ENCODE measurements at regions not wholly inside any gene's neighbourhood (a gene's known extent, or its start where the extent isn't known, plus 50 kb on each side); places are given as distances from the start of the nearest gene placed in this dataset.

DNA sequence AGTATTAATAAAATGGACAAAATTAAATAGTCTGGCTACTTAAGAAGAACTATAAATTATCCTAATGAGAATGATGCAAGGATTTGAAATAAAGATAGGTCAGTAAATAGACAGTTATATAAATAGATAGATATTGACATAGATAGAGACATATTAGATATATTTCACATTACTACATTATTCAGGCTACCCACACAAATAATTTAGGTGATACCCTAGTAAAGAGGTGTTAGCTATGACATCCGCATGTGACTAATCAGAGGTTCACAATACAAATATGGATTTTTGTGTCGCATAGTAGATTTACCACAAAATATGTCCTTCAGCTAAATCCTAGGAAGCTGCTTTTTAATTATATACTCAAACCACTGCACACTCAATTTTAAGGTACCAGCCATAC is 729.0 kb upstream of the ANO3 start:
- Histone ChIP-seq H3K36me3 (ENCODE audit: control insufficient read depth in 4 of 4, insufficient read depth in 4 of 4, low read length in 3 of 4) (no peaks in the 10 kb centered on the region), H3K4me1 (ENCODE audit: control extremely low read depth in 1 of 4, control insufficient read depth in 4 of 4, insufficient read depth in 4 of 4, low read length in 3 of 4) (no peaks in the 10 kb centered on the region), H3K9me3 (ENCODE audit: control extremely low read depth in 1 of 5, control insufficient read depth in 4 of 5, insufficient read depth in 2 of 5, low read depth in 1 of 5, low read length in 4 of 5) (no peaks in the 10 kb centered on the region), H3K27me3 (replicated peaks in 2 of 5; ENCODE audit: control insufficient read depth in 4 of 5, insufficient read depth in 5 of 5, low read length in 4 of 5) (no peaks in the 10 kb centered on the region), H3K27ac (ENCODE audit: insufficient read depth in 1 of 2, low read depth in 1 of 2, low read length in 2 of 2, poor library complexity in 1 of 2, severe bottlenecking in 2 of 2) (no peak overlapping the region), H3K4me3 (ENCODE audit: control insufficient read depth in 1 of 7, extremely low read depth in 1 of 7, insufficient read depth in 4 of 7, low read depth in 2 of 7, low read length in 6 of 7) (no peak overlapping the region)
- CTCF ChIA-PET: no interaction called here
- POLR2A ChIA-PET: no interaction called here
- WGBS (ENCODE audit: insufficient coverage): 100% methylated on average over 2 of the region's 2 CpGs
- no peak for DNase-seq

DNA sequence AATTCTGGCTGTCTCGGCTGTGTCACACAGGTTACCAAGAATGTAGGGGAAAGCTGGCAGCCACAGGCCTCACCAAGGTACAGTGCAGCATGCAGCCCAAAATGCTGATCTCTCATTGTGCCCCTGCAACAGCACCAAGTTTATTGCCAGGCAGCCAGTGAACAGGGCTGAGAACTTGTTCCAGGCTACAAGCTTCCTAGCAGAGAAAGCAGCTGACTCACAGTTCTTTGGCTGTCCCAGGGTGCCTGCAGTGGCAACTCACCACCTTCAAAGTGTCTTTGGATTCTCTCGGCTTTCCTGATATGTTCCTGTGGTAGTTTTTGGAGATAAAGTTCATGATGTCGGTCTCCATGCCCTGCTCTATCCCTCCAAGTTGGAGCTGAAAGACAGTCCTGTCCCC is 719.1 kb upstream of the ANO3 start:
- no peak overlapping the region for H3K4me3 ChIP-seq (ENCODE audit: control insufficient read depth in 1 of 7, extremely low read depth in 1 of 7, insufficient read depth in 4 of 7, low read depth in 2 of 7, low read length in 6 of 7)
- no peaks in the 10 kb centered on the region for H3K36me3 ChIP-seq (ENCODE audit: control insufficient read depth in 4 of 4, insufficient read depth in 4 of 4, low read length in 3 of 4)
- 100% methylated on average over 1 of the region's 3 CpGs for WGBS (ENCODE audit: insufficient coverage)
- CTCF ChIA-PET: no interaction called here
- H3K27ac ChIP-seq (ENCODE audit: insufficient read depth in 1 of 2, low read depth in 1 of 2, low read length in 2 of 2, poor library complexity in 1 of 2, severe bottlenecking in 2 of 2): no peak overlapping the region
- no peaks in the 10 kb centered on the region for H3K4me1 ChIP-seq (ENCODE audit: control extremely low read depth in 1 of 4, control insufficient read depth in 4 of 4, insufficient read depth in 4 of 4, low read length in 3 of 4)
- H3K9me3 ChIP-seq (ENCODE audit: control extremely low read depth in 1 of 5, control insufficient read depth in 4 of 5, insufficient read depth in 2 of 5, low read depth in 1 of 5, low read length in 4 of 5): no peaks in the 10 kb centered on the region
- H3K27me3 ChIP-seq (replicated peaks in 2 of 5; ENCODE audit: control insufficient read depth in 4 of 5, insufficient read depth in 5 of 5, low read length in 4 of 5): no peaks in the 10 kb centered on the region
- DNase-seq: no peak
- POLR2A ChIA-PET: no interaction called here

DNA sequence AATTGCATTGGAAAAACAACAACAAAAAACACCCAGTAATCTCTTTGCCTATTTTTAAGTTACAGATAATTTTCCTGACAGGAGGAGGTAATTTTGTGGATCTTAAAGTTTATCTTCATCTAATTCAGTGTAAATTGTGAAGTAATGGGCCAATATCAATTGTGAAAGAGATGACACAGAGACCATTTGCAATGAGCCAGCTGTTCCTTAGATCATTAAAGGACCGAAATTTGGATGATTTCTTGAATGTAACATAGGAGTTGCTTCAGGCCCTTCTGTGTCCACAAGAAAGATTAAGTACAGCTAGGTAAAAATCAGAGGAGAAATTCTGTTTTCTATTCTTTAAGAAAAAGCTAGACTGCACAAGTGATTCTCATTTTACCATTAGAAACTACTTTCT is 718.5 kb upstream of the ANO3 start:
- ChIA-PET CTCF (no interaction called here), POLR2A (no interaction called here)
- DNase-seq: no peak
- Histone ChIP-seq H3K9me3 (ENCODE audit: control extremely low read depth in 1 of 5, control insufficient read depth in 4 of 5, insufficient read depth in 2 of 5, low read depth in 1 of 5, low read length in 4 of 5) (no peaks in the 10 kb centered on the region), H3K27me3 (replicated peaks in 2 of 5; ENCODE audit: control insufficient read depth in 4 of 5, insufficient read depth in 5 of 5, low read length in 4 of 5) (no peaks in the 10 kb centered on the region), H3K4me1 (ENCODE audit: control extremely low read depth in 1 of 4, control insufficient read depth in 4 of 4, insufficient read depth in 4 of 4, low read length in 3 of 4) (no peaks in the 10 kb centered on the region), H3K4me3 (ENCODE audit: control insufficient read depth in 1 of 7, extremely low read depth in 1 of 7, insufficient read depth in 4 of 7, low read depth in 2 of 7, low read length in 6 of 7) (no peak overlapping the region), H3K27ac (ENCODE audit: insufficient read depth in 1 of 2, low read depth in 1 of 2, low read length in 2 of 2, poor library complexity in 1 of 2, severe bottlenecking in 2 of 2) (no peak overlapping the region), H3K36me3 (ENCODE audit: control insufficient read depth in 4 of 4, insufficient read depth in 4 of 4, low read length in 3 of 4) (no peaks in the 10 kb centered on the region)
- WGBS (ENCODE audit: insufficient coverage): 80% methylated on average over 1 of the region's 1 CpG

DNA sequence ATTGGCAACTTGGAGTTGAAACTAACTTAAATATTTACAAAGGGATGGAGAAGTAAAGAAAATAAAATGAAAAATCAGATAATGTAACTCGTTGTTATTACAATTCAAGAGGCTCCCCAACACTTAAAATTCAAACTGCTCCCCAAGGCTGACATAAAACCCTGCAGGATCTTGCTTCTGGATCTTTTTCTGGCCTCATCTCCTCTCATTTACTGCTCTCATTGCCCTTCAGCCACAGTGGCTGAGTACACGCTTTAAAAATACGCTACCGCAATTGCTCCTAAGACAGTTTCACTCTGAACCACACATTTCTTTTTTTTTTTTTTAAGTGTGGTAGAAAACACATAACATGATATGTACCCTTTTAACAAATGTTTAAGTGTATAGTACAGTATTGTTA is 718.1 kb upstream of the ANO3 start:
- Histone ChIP-seq H3K4me3 (ENCODE audit: control insufficient read depth in 1 of 7, extremely low read depth in 1 of 7, insufficient read depth in 4 of 7, low read depth in 2 of 7, low read length in 6 of 7) (no peak overlapping the region), H3K9me3 (ENCODE audit: control extremely low read depth in 1 of 5, control insufficient read depth in 4 of 5, insufficient read depth in 2 of 5, low read depth in 1 of 5, low read length in 4 of 5) (no peaks in the 10 kb centered on the region), H3K27me3 (replicated peaks in 2 of 5; ENCODE audit: control insufficient read depth in 4 of 5, insufficient read depth in 5 of 5, low read length in 4 of 5) (no peaks in the 10 kb centered on the region), H3K4me1 (ENCODE audit: control extremely low read depth in 1 of 4, control insufficient read depth in 4 of 4, insufficient read depth in 4 of 4, low read length in 3 of 4) (no peaks in the 10 kb centered on the region), H3K27ac (ENCODE audit: insufficient read depth in 1 of 2, low read depth in 1 of 2, low read length in 2 of 2, poor library complexity in 1 of 2, severe bottlenecking in 2 of 2) (no peak overlapping the region), H3K36me3 (ENCODE audit: control insufficient read depth in 4 of 4, insufficient read depth in 4 of 4, low read length in 3 of 4) (no peaks in the 10 kb centered on the region)
- no peak for DNase-seq
- POLR2A ChIA-PET: no interaction called here
- CTCF ChIA-PET: no interaction called here
- no CpG with 5 or more reads among the region's 4 CpGs for whole genome bisulfite sequencing (ENCODE audit: insufficient coverage)

DNA sequence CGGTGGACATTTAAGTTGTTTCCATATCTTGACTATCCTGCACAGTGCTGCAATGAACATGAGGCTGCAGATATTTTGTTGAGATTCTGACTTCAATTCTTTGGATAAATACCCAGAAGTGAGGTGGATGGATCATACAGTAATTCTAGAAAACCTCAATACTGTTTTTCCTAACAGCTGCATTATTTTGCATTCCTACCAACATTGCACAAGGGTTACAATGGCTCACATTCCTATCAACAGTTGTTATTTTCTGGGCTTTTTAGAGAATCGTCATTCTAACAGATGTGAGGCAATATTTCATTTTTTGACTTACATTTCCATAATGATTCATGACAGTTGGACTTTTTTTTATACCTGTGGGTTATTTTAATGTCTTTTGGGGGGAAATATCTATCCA is 716.9 kb upstream of the ANO3 start:
- Histone ChIP-seq H3K27ac (ENCODE audit: insufficient read depth in 1 of 2, low read depth in 1 of 2, low read length in 2 of 2, poor library complexity in 1 of 2, severe bottlenecking in 2 of 2) (no peak overlapping the region), H3K4me3 (ENCODE audit: control insufficient read depth in 1 of 7, extremely low read depth in 1 of 7, insufficient read depth in 4 of 7, low read depth in 2 of 7, low read length in 6 of 7) (no peak overlapping the region), H3K9me3 (ENCODE audit: control extremely low read depth in 1 of 5, control insufficient read depth in 4 of 5, insufficient read depth in 2 of 5, low read depth in 1 of 5, low read length in 4 of 5) (no peaks in the 10 kb centered on the region), H3K4me1 (ENCODE audit: control extremely low read depth in 1 of 4, control insufficient read depth in 4 of 4, insufficient read depth in 4 of 4, low read length in 3 of 4) (no peaks in the 10 kb centered on the region), H3K36me3 (ENCODE audit: control insufficient read depth in 4 of 4, insufficient read depth in 4 of 4, low read length in 3 of 4) (no peaks in the 10 kb centered on the region), H3K27me3 (replicated peaks in 2 of 5; ENCODE audit: control insufficient read depth in 4 of 5, insufficient read depth in 5 of 5, low read length in 4 of 5) (no peaks in the 10 kb centered on the region)
- ChIA-PET POLR2A (no interaction called here), CTCF (interaction anchor here (0.6 kb wide), 1 partner anchor 113 kb away, joined by 3 read pairs; no protein-coding TSS in a partner anchor)
- DNase-seq: no peak
- 100% methylated on average over 1 of the region's 2 CpGs for WGBS (ENCODE audit: insufficient coverage)

DNA sequence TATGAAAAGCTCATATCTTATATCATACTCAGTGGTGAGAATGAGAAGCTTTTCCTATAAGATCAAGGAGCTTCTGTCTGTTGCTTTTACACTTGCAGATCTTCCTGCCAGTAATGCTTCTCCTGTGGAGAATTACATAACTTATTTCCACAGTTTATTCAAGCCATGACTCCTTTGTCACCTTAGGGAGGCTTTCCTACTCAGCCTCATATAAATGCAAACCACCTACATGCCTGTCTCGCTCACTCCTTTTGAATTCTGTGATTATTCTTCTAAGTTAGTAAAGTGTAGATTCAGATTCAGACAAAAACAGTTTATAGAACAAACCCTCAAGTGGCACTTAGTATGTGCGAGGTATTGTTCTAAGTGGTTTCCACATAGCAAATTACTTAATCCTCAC is 716.1 kb upstream of the ANO3 start:
- Histone ChIP-seq H3K4me1 (ENCODE audit: control extremely low read depth in 1 of 4, control insufficient read depth in 4 of 4, insufficient read depth in 4 of 4, low read length in 3 of 4) (no peaks in the 10 kb centered on the region), H3K27me3 (replicated peaks in 2 of 5; ENCODE audit: control insufficient read depth in 4 of 5, insufficient read depth in 5 of 5, low read length in 4 of 5) (no peaks in the 10 kb centered on the region), H3K9me3 (ENCODE audit: control extremely low read depth in 1 of 5, control insufficient read depth in 4 of 5, insufficient read depth in 2 of 5, low read depth in 1 of 5, low read length in 4 of 5) (no peaks in the 10 kb centered on the region), H3K4me3 (ENCODE audit: control insufficient read depth in 1 of 7, extremely low read depth in 1 of 7, insufficient read depth in 4 of 7, low read depth in 2 of 7, low read length in 6 of 7) (no peak overlapping the region), H3K27ac (ENCODE audit: insufficient read depth in 1 of 2, low read depth in 1 of 2, low read length in 2 of 2, poor library complexity in 1 of 2, severe bottlenecking in 2 of 2) (no peak overlapping the region), H3K36me3 (ENCODE audit: control insufficient read depth in 4 of 4, insufficient read depth in 4 of 4, low read length in 3 of 4) (no peaks in the 10 kb centered on the region)
- POLR2A ChIA-PET: no interaction called here
- CTCF ChIA-PET: interaction anchor here (0.6 kb wide), 1 partner anchor 112 kb away, joined by 3 read pairs; no protein-coding TSS in a partner anchor
- no peak for DNase-seq
- WGBS (ENCODE audit: insufficient coverage): no CpG with 5 or more reads among the region's 2 CpGs

DNA sequence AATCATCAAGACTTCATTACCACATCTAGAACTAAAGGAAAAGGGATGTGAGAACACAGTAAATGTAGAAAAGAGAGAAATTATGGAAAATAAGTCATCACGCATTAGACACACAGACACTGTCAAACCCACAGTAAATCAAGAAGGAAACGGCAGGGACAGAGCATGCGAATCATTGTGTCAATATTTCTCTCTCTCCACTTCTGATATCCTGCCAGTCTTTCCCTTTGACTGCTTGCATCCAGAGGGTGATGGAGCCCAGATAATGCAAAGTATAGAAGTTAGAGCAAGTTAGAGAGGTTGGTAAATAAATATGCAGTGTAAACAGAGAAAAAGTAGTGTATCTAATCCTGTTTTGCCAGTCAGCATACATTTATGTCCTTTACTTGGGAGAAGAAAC is 706.8 kb upstream of the ANO3 start:
- no peaks in the 10 kb centered on the region for H3K36me3 ChIP-seq (ENCODE audit: control insufficient read depth in 4 of 4, insufficient read depth in 4 of 4, low read length in 3 of 4)
- no peak overlapping the region for H3K4me3 ChIP-seq (ENCODE audit: control insufficient read depth in 1 of 7, extremely low read depth in 1 of 7, insufficient read depth in 4 of 7, low read depth in 2 of 7, low read length in 6 of 7)
- no peak for DNase-seq
- 80% methylated on average over 1 of the region's 3 CpGs for WGBS (ENCODE audit: insufficient coverage)
- ChIA-PET CTCF (no interaction called here), POLR2A (no interaction called here)
- no peaks in the 10 kb centered on the region for H3K4me1 ChIP-seq (ENCODE audit: control extremely low read depth in 1 of 4, control insufficient read depth in 4 of 4, insufficient read depth in 4 of 4, low read length in 3 of 4)
- no peak overlapping the region for H3K27ac ChIP-seq (ENCODE audit: insufficient read depth in 1 of 2, low read depth in 1 of 2, low read length in 2 of 2, poor library complexity in 1 of 2, severe bottlenecking in 2 of 2)
- H3K9me3 ChIP-seq (ENCODE audit: control extremely low read depth in 1 of 5, control insufficient read depth in 4 of 5, insufficient read depth in 2 of 5, low read depth in 1 of 5, low read length in 4 of 5): no peaks in the 10 kb centered on the region
- H3K27me3 ChIP-seq (replicated peaks in 2 of 5; ENCODE audit: control insufficient read depth in 4 of 5, insufficient read depth in 5 of 5, low read length in 4 of 5): no peaks in the 10 kb centered on the region
